ENCODE measurements at regions not wholly inside any gene's neighbourhood (a gene's known extent, or its start where the extent isn't known, plus 50 kb on each side); places are given as distances from the start of the nearest gene placed in this dataset.

DNA sequence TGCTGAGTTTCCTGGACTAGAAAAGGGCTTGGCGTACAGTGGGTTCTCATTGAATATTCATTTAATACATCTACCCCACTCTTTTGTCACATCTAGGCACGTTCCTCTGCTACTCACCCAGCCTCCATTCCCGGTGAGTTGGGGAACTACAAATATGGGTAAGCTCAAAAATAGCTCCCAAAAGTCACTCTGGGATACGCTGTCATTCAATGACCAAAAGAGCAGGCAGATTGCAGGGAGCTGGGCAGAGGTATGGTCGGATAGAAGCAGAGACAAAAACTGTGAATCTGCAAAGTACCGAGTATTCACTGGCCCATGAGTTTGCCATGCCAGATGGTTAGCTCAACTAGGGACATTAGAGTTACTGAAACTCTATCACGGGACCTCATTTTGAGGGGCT is 103.9 kb upstream of the SASH1 start:
- TF ChIP-seq, protein P1, sequence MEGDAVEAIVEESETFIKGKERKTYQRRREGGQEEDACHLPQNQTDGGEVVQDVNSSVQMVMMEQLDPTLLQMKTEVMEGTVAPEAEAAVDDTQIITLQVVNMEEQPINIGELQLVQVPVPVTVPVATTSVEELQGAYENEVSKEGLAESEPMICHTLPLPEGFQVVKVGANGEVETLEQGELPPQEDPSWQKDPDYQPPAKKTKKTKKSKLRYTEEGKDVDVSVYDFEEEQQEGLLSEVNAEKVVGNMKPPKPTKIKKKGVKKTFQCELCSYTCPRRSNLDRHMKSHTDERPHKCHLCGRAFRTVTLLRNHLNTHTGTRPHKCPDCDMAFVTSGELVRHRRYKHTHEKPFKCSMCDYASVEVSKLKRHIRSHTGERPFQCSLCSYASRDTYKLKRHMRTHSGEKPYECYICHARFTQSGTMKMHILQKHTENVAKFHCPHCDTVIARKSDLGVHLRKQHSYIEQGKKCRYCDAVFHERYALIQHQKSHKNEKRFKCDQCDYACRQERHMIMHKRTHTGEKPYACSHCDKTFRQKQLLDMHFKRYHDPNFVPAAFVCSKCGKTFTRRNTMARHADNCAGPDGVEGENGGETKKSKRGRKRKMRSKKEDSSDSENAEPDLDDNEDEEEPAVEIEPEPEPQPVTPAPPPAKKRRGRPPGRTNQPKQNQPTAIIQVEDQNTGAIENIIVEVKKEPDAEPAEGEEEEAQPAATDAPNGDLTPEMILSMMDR (IDR thresholded peaks at IDR 0.05), result no peak
- TF ChIP-seq POLR2A (IDR thresholded peaks at IDR 0.05), result no peak

All from body of pancreas (tissue), 4 donors.